Stomach smooth muscle (tissue), 2 donors: ENCODE measurements at regions not wholly inside any gene's neighbourhood (a gene's known extent, or its start where the extent isn't known, plus 50 kb on each side); places are given as distances from the start of the nearest gene placed in this dataset.

ENCODE experiments used
- H3K27ac ChIP-seq: one replicate; pipeline ENCODE4 v1.7.0; 2013; ENCODE audit warnings: mild to moderate bottlenecking, low read length, inconsistent platforms
- H3K27me3 ChIP-seq, 2 donors: one replicate each; pipeline ENCODE4 v1.7.0; 2013; ENCODE audit warnings: low read length in 2 of 2; ENCODE audit not compliant: insufficient read depth in 2 of 2, control insufficient read depth in 1 of 2
- H3K36me3 ChIP-seq, 2 donors: one replicate each; pipeline ENCODE4 v1.7.0; 2013; ENCODE audit warnings: low read length in 2 of 2; ENCODE audit not compliant: control insufficient read depth in 2 of 2, insufficient read depth in 2 of 2
- H3K4me1 ChIP-seq: one replicate; pipeline ENCODE4 v1.7.0; 2013; ENCODE audit warnings: low read length; ENCODE audit not compliant: control insufficient read depth, insufficient read depth
- H3K4me3 ChIP-seq, 2 donors: one replicate each; pipeline ENCODE4 v1.7.0; 2013; ENCODE audit warnings: low read length in 2 of 2
- H3K9ac ChIP-seq, 2 donors: one replicate each; pipeline ENCODE4 v1.7.0; 2013; ENCODE audit warnings: low read length in 2 of 2, mild to moderate bottlenecking in 1 of 2
- H3K9me3 ChIP-seq, 2 donors: one replicate each; pipeline ENCODE4 v1.7.0; 2013; ENCODE audit warnings: low read length in 2 of 2; ENCODE audit not compliant: control insufficient read depth in 2 of 2
- donor health status: healthy.
- donor health status: Pancreatic carcinoma.

DNA sequence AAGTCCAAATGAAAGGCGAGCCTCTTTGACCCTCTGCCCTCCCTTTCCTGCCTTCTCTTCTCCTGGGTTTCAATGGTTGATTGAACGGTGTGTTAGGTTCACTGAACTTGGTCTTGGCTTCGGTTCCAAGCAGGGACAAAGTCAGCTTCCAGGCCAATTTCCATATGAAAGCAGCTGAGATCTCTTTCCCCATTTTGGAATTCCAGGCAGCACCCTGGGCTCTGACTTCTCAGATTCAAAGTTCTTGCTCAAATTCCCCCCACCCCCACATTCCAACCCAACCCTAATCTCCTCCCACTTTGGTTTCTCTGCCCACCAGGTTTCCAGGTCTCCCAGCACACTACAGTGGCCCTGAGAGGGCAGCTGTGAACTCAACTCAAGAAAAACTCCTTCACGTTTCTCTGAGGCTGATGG, 231.0 kb downstream of the INSIG2 start:
- Histone ChIP-seq H3K9me3 (no peaks in the 10 kb centered on the region), H3K4me3 (no peak overlapping the region), H3K4me1 (no peaks in the 10 kb centered on the region), H3K36me3 (no peaks in the 10 kb centered on the region), H3K27ac (no peak overlapping the region), H3K27me3 (peaks cover under 1 to 12% of the 10 kb centered on the region in 2 donors), H3K9ac (no peak overlapping the region)

DNA sequence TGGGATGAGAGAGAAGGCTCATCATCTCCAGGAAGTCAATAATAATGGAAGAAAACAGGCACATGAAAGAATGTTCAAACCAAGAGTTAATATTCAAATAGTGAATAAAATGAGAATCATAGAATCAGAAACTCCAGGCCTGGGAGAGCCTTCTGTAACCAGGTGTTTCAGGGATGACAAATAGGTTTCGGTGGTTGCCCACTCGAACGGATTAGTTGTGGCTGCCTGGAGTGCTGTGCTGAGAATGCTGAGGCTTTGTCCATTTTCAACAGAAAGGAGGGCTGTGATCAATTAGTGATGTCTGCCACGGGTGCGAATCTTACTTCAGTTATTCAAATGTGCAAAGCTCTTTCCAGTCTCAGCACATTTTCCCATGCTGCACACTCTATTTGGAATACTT, 227.3 kb downstream of the INSIG2 start:
- Histone ChIP-seq H3K27me3 (peaks cover 7 to 14% of the 10 kb centered on the region in 2 donors), H3K36me3 (no peaks in the 10 kb centered on the region), H3K27ac (no peak overlapping the region), H3K9me3 (peaks cover 0 to 5% of the 10 kb centered on the region in 2 donors), H3K9ac (no peak overlapping the region), H3K4me3 (no peak overlapping the region), H3K4me1 (no peaks in the 10 kb centered on the region)

DNA sequence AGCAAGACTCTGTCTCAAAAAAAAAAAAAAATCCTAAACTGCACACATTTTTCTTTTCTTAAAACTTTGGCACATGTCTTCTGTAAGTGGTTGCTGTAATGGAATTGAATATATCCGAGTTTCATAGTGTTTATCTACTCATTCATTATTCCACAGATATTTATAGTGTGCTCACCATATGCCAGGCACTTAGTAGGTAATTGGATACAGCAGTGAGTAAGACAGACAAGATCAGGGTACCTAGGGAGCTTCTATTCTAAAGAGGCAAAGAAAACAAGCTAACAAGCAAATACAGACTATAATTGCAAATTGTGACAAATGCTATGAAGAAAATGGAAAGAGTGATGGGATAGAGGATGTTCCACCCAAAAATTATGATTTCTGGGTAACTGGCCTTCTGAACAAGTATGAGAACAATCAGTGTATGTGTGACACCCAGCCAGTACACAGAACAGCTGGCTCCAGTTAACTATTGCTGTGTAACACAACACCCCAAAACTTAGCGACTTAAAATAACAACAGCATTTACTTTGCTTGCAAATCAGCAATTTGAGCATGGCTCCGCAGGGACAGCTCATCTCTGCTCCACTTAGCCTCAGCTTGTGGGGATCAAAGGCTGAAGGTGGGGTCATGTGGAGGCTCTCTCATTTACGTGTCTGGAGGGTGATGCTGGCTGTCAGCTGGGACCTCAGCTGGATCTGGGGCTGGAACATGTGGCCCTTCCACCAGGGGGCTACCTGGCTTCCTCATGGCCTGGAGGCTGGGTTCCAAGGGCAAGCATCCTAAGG, 224.9 kb downstream of the INSIG2 start:
- Histone ChIP-seq H3K9me3 (peaks cover 0 to 5% of the 10 kb centered on the region in 2 donors), H3K4me1 (no peaks in the 10 kb centered on the region), H3K27ac (no peak overlapping the region), H3K36me3 (no peaks in the 10 kb centered on the region), H3K4me3 (no peak overlapping the region), H3K9ac (no peak overlapping the region), H3K27me3 (peaks cover 7 to 25% of the 10 kb centered on the region in 2 donors)

DNA sequence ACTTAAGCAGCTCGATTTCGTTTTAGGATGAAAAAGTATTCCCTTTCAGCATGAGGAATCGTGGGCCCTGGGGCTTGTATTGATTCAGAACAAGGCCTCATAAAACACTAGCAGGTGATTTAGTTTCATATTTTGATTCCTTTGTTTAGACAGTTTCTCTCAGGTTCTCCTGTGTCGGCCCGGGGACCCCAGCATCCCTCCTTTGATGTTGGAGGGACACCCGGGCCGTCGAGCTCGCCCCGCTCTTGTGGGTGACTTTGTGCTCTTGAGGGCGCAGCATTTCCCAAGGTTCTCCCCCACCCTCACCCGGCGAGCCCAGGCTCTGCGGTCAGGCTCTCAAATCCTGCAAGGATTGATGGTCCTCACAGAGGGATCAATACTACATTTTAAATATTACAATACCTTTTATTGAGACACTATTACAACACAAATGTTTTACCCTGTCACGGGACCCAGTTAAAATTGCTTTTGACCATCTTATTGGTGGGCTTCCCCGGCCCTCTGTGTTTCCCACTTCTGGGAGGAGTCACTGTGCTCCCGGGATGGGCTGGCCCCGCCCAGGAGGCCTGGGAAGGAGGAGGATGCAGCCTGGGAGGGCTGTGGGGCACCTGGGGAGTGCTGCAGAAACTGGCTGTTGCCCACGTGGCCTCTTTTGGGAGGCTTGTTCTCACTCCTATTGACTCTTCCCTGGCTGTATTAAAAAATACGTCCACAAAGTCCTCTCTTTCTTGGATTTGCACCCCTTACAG, 222.6 kb downstream of the INSIG2 start:
- Histone ChIP-seq H3K27me3 (peaks cover 11 to 25% of the 10 kb centered on the region in 2 donors), H3K36me3 (no peaks in the 10 kb centered on the region), H3K27ac (no peak overlapping the region), H3K9ac (no peak overlapping the region), H3K9me3 (peaks cover 0 to 5% of the 10 kb centered on the region in 2 donors), H3K4me3 (peak overlapping the region; percentile 71 to 72), H3K4me1 (no peaks in the 10 kb centered on the region)

DNA sequence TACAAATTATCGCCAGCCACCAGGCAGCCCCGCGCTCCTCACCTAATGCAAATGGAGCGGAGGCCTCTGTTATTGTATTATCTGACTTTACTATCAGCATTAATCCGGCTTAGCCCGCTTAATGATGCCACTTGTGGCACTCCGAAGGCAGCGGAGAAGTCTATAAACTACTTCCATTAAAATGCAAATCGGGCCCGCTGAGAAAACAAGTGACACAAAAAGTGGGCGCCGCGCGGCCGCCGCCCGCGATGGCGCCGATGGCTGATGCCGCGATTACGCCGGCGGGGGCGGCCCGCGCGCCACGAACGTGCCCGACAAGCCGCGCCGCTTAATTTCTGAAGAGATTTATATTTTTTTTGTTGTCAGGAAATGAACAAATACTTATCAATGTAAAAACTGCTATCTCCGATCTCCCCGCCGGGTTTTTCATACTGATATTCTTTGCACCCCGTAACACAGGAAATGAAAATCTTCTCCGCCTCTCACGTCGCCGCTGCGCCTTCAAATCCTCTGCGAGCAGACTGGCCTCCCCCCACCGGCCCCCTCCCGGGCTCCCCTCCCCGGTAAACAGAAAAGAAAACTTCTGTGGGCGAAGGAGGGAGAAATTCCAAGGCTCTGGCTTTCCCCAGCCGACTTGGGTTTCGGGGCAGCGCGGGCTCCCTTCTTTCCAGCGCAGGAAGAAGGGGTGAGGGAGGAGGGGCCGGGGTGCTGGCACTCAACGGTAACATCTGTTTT, 221.8 kb downstream of the INSIG2 start:
- H3K4me1 ChIP-seq = no peaks in the 10 kb centered on the region
- peaks cover 11 to 25% of the 10 kb centered on the region in 2 donors for H3K27me3 ChIP-seq
- peak overlapping the region; percentile 71 to 72 for H3K4me3 ChIP-seq
- H3K9me3 ChIP-seq = peaks cover 0 to 5% of the 10 kb centered on the region in 2 donors
- no peaks in the 10 kb centered on the region for H3K36me3 ChIP-seq
- peak overlapping the region in 1 of 2 donors; percentile 39 for H3K9ac ChIP-seq
- no peak overlapping the region for H3K27ac ChIP-seq

DNA sequence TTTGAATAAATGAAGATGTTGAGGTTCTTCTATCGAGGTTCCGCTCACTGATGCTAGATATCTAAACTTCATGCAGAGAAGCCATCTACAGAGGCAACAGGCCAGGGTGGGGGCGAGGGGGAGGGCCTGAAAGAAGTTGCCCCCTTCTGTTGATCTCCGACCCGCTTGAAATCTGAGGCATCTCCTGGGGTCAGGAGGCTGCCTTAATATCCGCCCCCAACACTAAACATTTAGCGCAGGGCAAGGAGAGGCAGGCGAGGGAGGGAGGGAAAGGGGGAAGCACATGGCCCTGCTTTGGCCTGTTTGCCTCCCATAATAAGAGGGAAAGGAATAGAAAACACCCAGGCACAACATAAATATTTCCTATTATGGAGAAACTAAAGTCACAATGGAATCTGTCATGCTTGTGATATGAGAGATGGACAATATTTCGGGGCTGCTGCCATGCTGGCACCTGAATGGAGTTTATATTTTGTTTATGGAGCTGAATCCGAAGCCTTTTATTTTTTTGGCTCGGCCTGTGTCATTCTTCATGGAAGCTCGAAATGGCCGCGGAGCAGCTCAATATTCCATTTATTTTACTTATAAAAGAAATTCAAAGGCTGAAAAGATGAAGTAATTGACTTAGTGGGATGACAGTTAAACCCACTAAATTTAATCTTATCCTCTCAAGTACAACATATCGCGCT, 221.1 kb downstream of the INSIG2 start:
- Histone ChIP-seq H3K27me3 (peaks cover 11 to 25% of the 10 kb centered on the region in 2 donors), H3K36me3 (no peaks in the 10 kb centered on the region), H3K9me3 (peaks cover 0 to 5% of the 10 kb centered on the region in 2 donors), H3K4me3 (peak overlapping the region; percentile 71 to 72), H3K9ac (peak overlapping the region in 1 of 2 donors; percentile 39), H3K4me1 (no peaks in the 10 kb centered on the region), H3K27ac (no peak overlapping the region)

DNA sequence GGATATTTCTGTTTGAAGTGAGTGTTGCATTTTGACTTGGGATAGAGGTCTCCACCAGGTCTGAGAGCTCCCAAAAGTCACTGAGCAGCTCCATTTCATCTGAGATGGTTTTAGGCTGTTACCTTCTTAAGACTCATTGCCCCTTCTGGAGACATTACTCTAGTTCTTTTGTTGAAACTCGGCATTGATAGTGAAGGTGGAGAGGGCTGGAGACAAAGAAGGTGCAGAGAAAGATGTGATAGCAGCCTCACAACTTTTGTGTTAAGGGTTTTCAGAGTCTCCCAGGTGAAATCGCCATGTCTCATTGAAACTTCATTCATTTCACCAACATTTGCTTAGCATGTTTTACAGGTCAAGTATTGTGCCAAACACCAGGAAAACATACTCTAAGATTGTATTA, 219.6 kb downstream of the INSIG2 start:
- Histone ChIP-seq H3K4me3 (no peak overlapping the region), H3K27ac (no peak overlapping the region), H3K9me3 (peaks cover 0 to 5% of the 10 kb centered on the region in 2 donors), H3K27me3 (peaks cover 11 to 25% of the 10 kb centered on the region in 2 donors), H3K9ac (no peak overlapping the region), H3K4me1 (no peaks in the 10 kb centered on the region), H3K36me3 (no peaks in the 10 kb centered on the region)

DNA sequence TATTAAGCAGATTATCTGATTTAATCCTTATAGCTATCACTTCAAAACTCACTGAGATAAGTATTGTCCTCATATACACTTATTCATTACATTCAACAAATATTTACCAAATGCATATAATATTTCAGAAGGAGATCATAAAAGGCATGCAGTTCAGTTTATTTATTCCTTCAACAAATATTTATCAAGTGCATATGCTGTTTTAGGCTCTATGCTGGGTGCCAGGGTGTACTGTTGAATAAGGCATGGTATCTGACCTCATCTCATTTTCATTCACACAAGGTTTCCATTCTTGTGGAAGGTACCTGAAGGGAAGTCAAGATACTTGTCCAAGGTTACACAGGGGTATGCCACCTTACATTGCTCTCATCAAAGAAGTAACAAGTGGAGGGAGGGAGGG, 213.0 kb downstream of the INSIG2 start:
- no peak overlapping the region for H3K27ac ChIP-seq

DNA sequence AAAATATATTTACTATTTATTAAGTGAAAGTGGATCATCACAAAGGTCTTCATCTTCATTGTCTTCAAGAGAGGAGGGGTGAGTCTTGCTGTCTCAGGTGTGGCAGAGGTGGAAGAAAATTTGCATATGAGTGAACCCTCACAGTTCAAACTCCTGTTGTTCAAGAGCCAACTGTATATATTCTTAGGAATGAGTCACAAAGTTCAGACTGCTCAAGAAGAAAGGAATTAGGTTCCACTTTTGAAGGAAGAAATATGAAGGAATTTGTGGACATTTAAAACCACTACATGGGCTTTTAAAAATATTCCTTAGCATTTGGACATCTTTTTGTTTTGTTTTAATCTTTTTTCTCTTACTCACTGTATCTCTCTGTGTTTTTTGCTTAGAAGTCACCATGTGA, 212.6 kb downstream of the INSIG2 start:
- Histone ChIP-seq H3K27me3 (peaks cover 0 to 2% of the 10 kb centered on the region in 2 donors), H3K4me3 (no peak overlapping the region), H3K4me1 (no peaks in the 10 kb centered on the region), H3K27ac (no peak overlapping the region), H3K9me3 (no peaks in the 10 kb centered on the region), H3K36me3 (no peaks in the 10 kb centered on the region), H3K9ac (no peak overlapping the region)

More for the DNA sequence above, 213.0 kb downstream of the INSIG2 start:
- no peak overlapping the region for H3K4me3 ChIP-seq
- H3K9ac ChIP-seq = no peak overlapping the region
- peaks cover 0 to 2% of the 10 kb centered on the region in 2 donors for H3K27me3 ChIP-seq
- H3K4me1 ChIP-seq = no peaks in the 10 kb centered on the region
- H3K9me3 ChIP-seq = no peaks in the 10 kb centered on the region
- H3K36me3 ChIP-seq = no peaks in the 10 kb centered on the region

DNA sequence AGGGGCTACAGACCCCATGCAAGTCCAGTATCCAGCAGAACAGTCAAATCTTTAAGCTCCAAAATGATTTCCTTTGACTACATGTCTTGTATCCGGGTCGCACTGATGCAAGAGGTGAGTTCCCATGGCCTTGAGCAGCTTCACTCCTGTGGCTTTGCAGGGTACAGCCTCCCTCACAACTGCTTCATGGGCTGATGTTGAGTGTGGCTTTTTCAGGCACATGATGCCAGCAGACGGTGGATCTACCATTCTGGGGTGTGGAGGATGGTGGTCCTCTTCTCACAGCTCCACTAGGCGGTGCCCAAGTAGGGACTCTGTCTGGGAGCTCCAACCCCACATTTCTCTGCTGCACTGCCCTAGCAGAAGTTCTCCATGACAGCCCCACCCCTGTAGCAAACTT, 208.4 kb downstream of the INSIG2 start:
- H3K27me3 ChIP-seq = peaks cover 0 to 2% of the 10 kb centered on the region in 2 donors
- no peaks in the 10 kb centered on the region for H3K9me3 ChIP-seq
- no peaks in the 10 kb centered on the region for H3K36me3 ChIP-seq
- H3K4me3 ChIP-seq = no peak overlapping the region
- no peak overlapping the region for H3K27ac ChIP-seq
- no peaks in the 10 kb centered on the region for H3K4me1 ChIP-seq
- H3K9ac ChIP-seq = no peak overlapping the region
